Activated naive CD4-positive, alpha-beta T cell treated with anti-CD3 and anti-CD28 coated beads, Interleukin-2, amount 50 U/mL, for 24 hours (primary cell): ENCODE measurements at regions not wholly inside any gene's neighbourhood (a gene's known extent, or its start where the extent isn't known, plus 50 kb on each side); places are given as distances from the start of the nearest gene placed in this dataset.
"Not testable (repeated sequence)": the region's sequence is repeated elsewhere in the genome, so short reads cannot be mapped to it uniquely, and the experiment has no call there.

Experiments used
- H3K27ac Mint-ChIP-seq: one replicate; pipeline ENCODE4 v1.8.0; 2021; ENCODE audit warnings: mild to moderate bottlenecking, mixed read lengths
- H3K27me3 Mint-ChIP-seq: one replicate; pipeline ENCODE4 v1.8.0; 2021; ENCODE audit warnings: mixed read lengths
- H3K36me3 Mint-ChIP-seq: one replicate; pipeline ENCODE4 v1.8.0; 2021; ENCODE audit warnings: mixed read lengths
- H3K4me1 Mint-ChIP-seq: one replicate; pipeline ENCODE4 v1.8.0; 2021; ENCODE audit warnings: mixed read lengths
- H3K4me3 Mint-ChIP-seq: one replicate; pipeline ENCODE4 v1.8.0; 2021; ENCODE audit warnings: mild to moderate bottlenecking, mixed read lengths
- H3K9me3 Mint-ChIP-seq: one replicate; pipeline ENCODE4 v1.8.0; 2021; ENCODE audit warnings: mixed read lengths

- no peaks in the 10 kb centered on the region for H3K36me3 Mint-ChIP-seq
- no peak overlapping the region for H3K27ac Mint-ChIP-seq
- no peaks in the 10 kb centered on the region for H3K27me3 Mint-ChIP-seq
- H3K9me3 Mint-ChIP-seq, result no peaks in the 10 kb centered on the region
- H3K4me3 Mint-ChIP-seq, result no peak overlapping the region
- H3K4me1 Mint-ChIP-seq, result no peaks in the 10 kb centered on the region
These were observed 195.3 kb downstream of the SPRY1 start for GRCh38 chr4:123591875-123592274.

- H3K9me3 Mint-ChIP-seq, result no peaks in the 10 kb centered on the region
- H3K36me3 Mint-ChIP-seq, result no peaks in the 10 kb centered on the region
- H3K4me3 Mint-ChIP-seq, result no peak overlapping the region
- H3K27me3 Mint-ChIP-seq, result peaks cover 1% of the 10 kb centered on the region
- no peaks in the 10 kb centered on the region for H3K4me1 Mint-ChIP-seq
- H3K27ac Mint-ChIP-seq, result no peak overlapping the region
These were observed 197.1 kb downstream of the SPRY1 start for GRCh38 chr4:123593655-123594054.

- no peaks in the 10 kb centered on the region for H3K9me3 Mint-ChIP-seq
These were observed 200.2 kb downstream of the SPRY1 start for GRCh38 chr4:123596805-123597204.

GRCh38 chr4:123597586-123597985 lies 201.0 kb downstream of the SPRY1 start:
- H3K4me1 Mint-ChIP-seq, result peaks cover 23% of the 10 kb centered on the region
- H3K36me3 Mint-ChIP-seq, result no peaks in the 10 kb centered on the region
- peaks cover 1% of the 10 kb centered on the region for H3K27me3 Mint-ChIP-seq
- no peak overlapping the region for H3K27ac Mint-ChIP-seq
- no peak overlapping the region for H3K4me3 Mint-ChIP-seq
- peaks cover 4% of the 10 kb centered on the region for H3K9me3 Mint-ChIP-seq

More at GRCh38 chr4:123596805-123597204, 200.2 kb downstream of the SPRY1 start:
- no peak overlapping the region for H3K27ac Mint-ChIP-seq
- H3K36me3 Mint-ChIP-seq, result no peaks in the 10 kb centered on the region
- peaks cover 1% of the 10 kb centered on the region for H3K27me3 Mint-ChIP-seq
- H3K4me1 Mint-ChIP-seq, result peaks cover 18% of the 10 kb centered on the region
- H3K4me3 Mint-ChIP-seq, result no peak overlapping the region

- Mint-ChIP-seq H3K27ac (no peak overlapping the region), H3K4me1 (peaks cover 23% of the 10 kb centered on the region), H3K27me3 (peaks cover 1% of the 10 kb centered on the region), H3K4me3 (no peak overlapping the region), H3K36me3 (no peaks in the 10 kb centered on the region), H3K9me3 (peaks cover 4% of the 10 kb centered on the region)
These were observed 201.7 kb downstream of the SPRY1 start for GRCh38 chr4:123598331-123598730.

GRCh38 chr4:123599061-123599919 lies 202.7 kb downstream of the SPRY1 start:
- peaks cover 4% of the 10 kb centered on the region for H3K9me3 Mint-ChIP-seq
- H3K27me3 Mint-ChIP-seq, result peaks cover 1% of the 10 kb centered on the region
- no peak overlapping the region for H3K27ac Mint-ChIP-seq
- H3K36me3 Mint-ChIP-seq, result no peaks in the 10 kb centered on the region
- no peak overlapping the region for H3K4me3 Mint-ChIP-seq
- H3K4me1 Mint-ChIP-seq, result peaks cover 23% of the 10 kb centered on the region

GRCh38 chr4:123599920-123600810 lies 203.6 kb downstream of the SPRY1 start:
- Mint-ChIP-seq H3K4me1 (peaks cover 23% of the 10 kb centered on the region), H3K36me3 (no peaks in the 10 kb centered on the region), H3K27me3 (peaks cover 1% of the 10 kb centered on the region), H3K27ac (no peak overlapping the region), H3K9me3 (peaks cover 4% of the 10 kb centered on the region), H3K4me3 (peak overlapping the region; percentile 34)

GRCh38 chr4:123600987-123601904 lies 204.7 kb downstream of the SPRY1 start:
- Mint-ChIP-seq H3K9me3 (peaks cover 4% of the 10 kb centered on the region), H3K27ac (no peak overlapping the region), H3K4me3 (no peak overlapping the region), H3K36me3 (no peaks in the 10 kb centered on the region), H3K4me1 (peaks cover 25% of the 10 kb centered on the region), H3K27me3 (peaks cover 1% of the 10 kb centered on the region)

GRCh38 chr4:123602007-123602406 lies 205.4 kb downstream of the SPRY1 start:
- no peaks in the 10 kb centered on the region for H3K36me3 Mint-ChIP-seq
- no peak overlapping the region for H3K27ac Mint-ChIP-seq
- no peak overlapping the region for H3K4me3 Mint-ChIP-seq
- peaks cover 4% of the 10 kb centered on the region for H3K9me3 Mint-ChIP-seq
- H3K27me3 Mint-ChIP-seq, result peaks cover 1% of the 10 kb centered on the region
- H3K4me1 Mint-ChIP-seq, result peaks cover 30% of the 10 kb centered on the region

- Mint-ChIP-seq H3K4me3 (no peak overlapping the region), H3K9me3 (peaks cover 4% of the 10 kb centered on the region), H3K27ac (no peak overlapping the region), H3K27me3 (no peaks in the 10 kb centered on the region), H3K36me3 (no peaks in the 10 kb centered on the region), H3K4me1 (peaks cover 37% of the 10 kb centered on the region)
These were observed 206.6 kb downstream of the SPRY1 start for GRCh38 chr4:123603165-123603564.

GRCh38 chr4:123605797-123606196 lies 209.2 kb downstream of the SPRY1 start:
- H3K9me3 Mint-ChIP-seq, H3K27me3 Mint-ChIP-seq, H3K36me3 Mint-ChIP-seq, H3K4me3 Mint-ChIP-seq, H3K27ac Mint-ChIP-seq: not testable (repeated sequence)
- H3K4me1 Mint-ChIP-seq, result peaks cover 21% of the 10 kb centered on the region

GRCh38 chr4:123606336-123606735 lies 209.7 kb downstream of the SPRY1 start:
- Mint-ChIP-seq H3K4me1 (peaks cover 19% of the 10 kb centered on the region), H3K9me3 (peaks cover 4% of the 10 kb centered on the region), H3K27me3 (no peaks in the 10 kb centered on the region), H3K4me3 (no peak overlapping the region), H3K27ac (no peak overlapping the region), H3K36me3 (no peaks in the 10 kb centered on the region)

- Mint-ChIP-seq H3K4me3 (no peak overlapping the region), H3K4me1 (peaks cover 17% of the 10 kb centered on the region)
These were observed 210.4 kb downstream of the SPRY1 start for GRCh38 chr4:123606946-123607542.

GRCh38 chr4:123609829-123610228 lies 213.2 kb downstream of the SPRY1 start:
- H3K36me3 Mint-ChIP-seq, result no peaks in the 10 kb centered on the region
- peaks cover 14% of the 10 kb centered on the region for H3K4me1 Mint-ChIP-seq
- H3K27me3 Mint-ChIP-seq, result no peaks in the 10 kb centered on the region
- H3K4me3 Mint-ChIP-seq, result no peak overlapping the region
- no peaks in the 10 kb centered on the region for H3K9me3 Mint-ChIP-seq
- H3K27ac Mint-ChIP-seq, result no peak overlapping the region

More at GRCh38 chr4:123606946-123607542, 210.4 kb downstream of the SPRY1 start:
- H3K36me3 Mint-ChIP-seq, result no peaks in the 10 kb centered on the region
- no peaks in the 10 kb centered on the region for H3K27me3 Mint-ChIP-seq
- peaks cover 2% of the 10 kb centered on the region for H3K9me3 Mint-ChIP-seq
- no peak overlapping the region for H3K27ac Mint-ChIP-seq
